DOHH2 (cell line): ENCODE measurements at regions not wholly inside any gene's neighbourhood (a gene's known extent, or its start where the extent isn't known, plus 50 kb on each side); places are given as distances from the start of the nearest gene placed in this dataset.

Source experiments
- H3F3A ChIP-seq: fragments of 200-600 bp; sonication (generic), shearing (Covaris generic); 2 replicates; pipeline ENCODE4 v1.6.0; 2016; ENCODE audit warnings: antibody characterized with exemption, mild to moderate bottlenecking; ENCODE audit not compliant: control insufficient read depth, insufficient read depth
- H3K27ac ChIP-seq: fragments of 200-600 bp; sonication (generic); 2 replicates; pipeline ENCODE4 v1.5.1; 2014; ENCODE audit warnings: low read depth, mild to moderate bottlenecking, low read length, moderate library complexity
- H3K27me3 ChIP-seq: fragments of 200-600 bp; sonication (generic); 2 replicates; pipeline ENCODE4 v1.6.1; 2014; ENCODE audit warnings: mild to moderate bottlenecking, low read length, mixed read lengths; ENCODE audit not compliant: control insufficient read depth
- H3K36me3 ChIP-seq: fragments of 200-600 bp; sonication (generic); 2 replicates; pipeline ENCODE4 v1.6.1; 2014; ENCODE audit warnings: mild to moderate bottlenecking, low read length, moderate library complexity, mixed read lengths; ENCODE audit not compliant: control insufficient read depth
- H3K4me1 ChIP-seq: fragments of 200-600 bp; sonication (generic); 2 replicates; pipeline ENCODE4 v1.6.1; 2014; ENCODE audit warnings: mild to moderate bottlenecking, low read length, mixed read lengths; ENCODE audit not compliant: control insufficient read depth
- H3K4me2 ChIP-seq: fragments of 200-600 bp; sonication (generic); 2 replicates; pipeline ENCODE4 v1.6.0; 2014; ENCODE audit warnings: mild to moderate bottlenecking, low read length, moderate library complexity
- H3K4me3 ChIP-seq: fragments of 200-600 bp; sonication (generic); 2 replicates; pipeline ENCODE4 v1.5.1; 2014; ENCODE audit warnings: mild to moderate bottlenecking, low read length, mixed read lengths
- H3K79me2 ChIP-seq: fragments of 200-600 bp; sonication (generic); 2 replicates; pipeline ENCODE4 v1.6.1; 2014; ENCODE audit warnings: mild to moderate bottlenecking, low read length, mixed read lengths; ENCODE audit not compliant: control insufficient read depth
- H3K9me2 ChIP-seq: fragments of 200-600 bp; sonication (generic); replicated peaks from 2 replicates; pipeline ENCODE4 v1.6.1; 2014; ENCODE audit warnings: mild to moderate bottlenecking, low read length, mixed read lengths; ENCODE audit not compliant: control insufficient read depth
- H3K9me3 ChIP-seq: fragments of 200-600 bp; sonication (generic); 2 replicates; pipeline ENCODE4 v1.6.1; 2014; ENCODE audit warnings: antibody characterized with exemption, low read length, mixed read lengths; ENCODE audit not compliant: control insufficient read depth, insufficient read depth
- H4K20me1 ChIP-seq: fragments of 200-600 bp; sonication (generic); 2 replicates; pipeline ENCODE4 v1.6.0; 2014; ENCODE audit warnings: low read depth, mild to moderate bottlenecking, antibody characterized with exemption, low read length, moderate library complexity; ENCODE audit not compliant: control insufficient read depth, insufficient read depth
- EZH2phosphoT487 ChIP-seq: fragments of 200-600 bp; sonication (generic); IDR thresholded peaks from 2 replicates; pipeline ENCODE4 v1.6.1; 2017; ENCODE audit warnings: borderline replicate concordance, mild to moderate bottlenecking, antibody characterized with exemption, low read length, moderate library complexity, mixed read lengths
- TF ChIP-seq, protein P1 (sequence below): fragments of 200-600 bp; sonication (generic); IDR thresholded peaks from one replicate; pipeline ENCODE4 v1.5.1; 2014; ENCODE audit warnings: antibody characterized with exemption, mild to moderate bottlenecking, low read depth, low read length; ENCODE audit not compliant: poor library complexity, severe bottlenecking

DNA sequence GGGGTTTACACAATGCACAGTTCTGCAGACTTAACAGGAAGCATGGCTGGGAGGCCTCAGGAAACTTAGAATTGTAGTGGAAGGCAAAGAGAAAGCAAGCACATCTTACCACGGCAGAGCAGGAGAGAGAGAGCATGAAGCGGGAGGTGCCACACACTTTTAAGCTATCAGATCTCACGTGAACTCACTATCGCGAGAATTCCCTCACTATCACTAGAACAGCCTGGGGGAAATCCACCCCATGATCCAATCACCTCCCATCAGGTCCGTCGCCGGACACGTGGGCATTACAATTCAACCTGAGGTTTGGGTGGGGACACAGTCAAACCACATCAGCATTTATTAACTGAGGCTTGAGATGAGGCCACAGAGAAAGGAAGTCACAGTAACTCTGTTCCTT, 326.7 kb downstream of the C16orf95 start:
- H3K79me2 ChIP-seq: no peaks in the 10 kb centered on the region
- H3K4me1 ChIP-seq: no peaks in the 10 kb centered on the region
- no peak overlapping the region for H3K4me3 ChIP-seq
- no peaks in the 10 kb centered on the region for H3K36me3 ChIP-seq
- no peaks in the 10 kb centered on the region for H3F3A ChIP-seq
- no peak for TF ChIP-seq EZH2phosphoT487
- TF ChIP-seq, protein P1, sequence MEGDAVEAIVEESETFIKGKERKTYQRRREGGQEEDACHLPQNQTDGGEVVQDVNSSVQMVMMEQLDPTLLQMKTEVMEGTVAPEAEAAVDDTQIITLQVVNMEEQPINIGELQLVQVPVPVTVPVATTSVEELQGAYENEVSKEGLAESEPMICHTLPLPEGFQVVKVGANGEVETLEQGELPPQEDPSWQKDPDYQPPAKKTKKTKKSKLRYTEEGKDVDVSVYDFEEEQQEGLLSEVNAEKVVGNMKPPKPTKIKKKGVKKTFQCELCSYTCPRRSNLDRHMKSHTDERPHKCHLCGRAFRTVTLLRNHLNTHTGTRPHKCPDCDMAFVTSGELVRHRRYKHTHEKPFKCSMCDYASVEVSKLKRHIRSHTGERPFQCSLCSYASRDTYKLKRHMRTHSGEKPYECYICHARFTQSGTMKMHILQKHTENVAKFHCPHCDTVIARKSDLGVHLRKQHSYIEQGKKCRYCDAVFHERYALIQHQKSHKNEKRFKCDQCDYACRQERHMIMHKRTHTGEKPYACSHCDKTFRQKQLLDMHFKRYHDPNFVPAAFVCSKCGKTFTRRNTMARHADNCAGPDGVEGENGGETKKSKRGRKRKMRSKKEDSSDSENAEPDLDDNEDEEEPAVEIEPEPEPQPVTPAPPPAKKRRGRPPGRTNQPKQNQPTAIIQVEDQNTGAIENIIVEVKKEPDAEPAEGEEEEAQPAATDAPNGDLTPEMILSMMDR: no peak
- no peaks in the 10 kb centered on the region for H3K27me3 ChIP-seq
- no peaks in the 10 kb centered on the region for H3K9me2 ChIP-seq
- no peaks in the 10 kb centered on the region for H3K9me3 ChIP-seq
- H4K20me1 ChIP-seq: no peaks in the 10 kb centered on the region
- H3K27ac ChIP-seq: no peak overlapping the region
- H3K4me2 ChIP-seq: no peak overlapping the region

DNA sequence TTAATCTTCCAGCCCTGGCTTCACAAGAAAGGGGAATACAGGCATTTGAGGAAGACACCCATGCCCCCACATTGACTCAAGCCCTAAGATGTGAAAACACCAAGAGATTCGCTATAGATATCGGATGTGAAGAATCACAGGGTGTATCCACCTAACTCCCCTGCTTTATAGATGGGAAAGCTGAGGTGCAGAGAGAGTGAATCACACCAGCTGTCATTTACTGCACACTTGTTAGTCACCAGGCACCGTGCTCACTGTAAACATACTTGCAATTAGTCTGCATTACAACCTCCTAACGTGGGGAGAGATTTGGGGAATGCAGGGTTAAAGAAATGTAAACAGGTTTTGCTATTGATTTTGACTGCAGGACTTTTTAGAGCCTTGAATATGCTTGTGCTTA, 325.5 kb downstream of the C16orf95 start:
- no peaks in the 10 kb centered on the region for H3K36me3 ChIP-seq
- H4K20me1 ChIP-seq: no peaks in the 10 kb centered on the region
- H3K27ac ChIP-seq: no peak overlapping the region
- H3K4me1 ChIP-seq: no peaks in the 10 kb centered on the region
- no peaks in the 10 kb centered on the region for H3K27me3 ChIP-seq
- no peaks in the 10 kb centered on the region for H3F3A ChIP-seq
- no peak overlapping the region for H3K4me2 ChIP-seq
- TF ChIP-seq, protein P1: no peak
- TF ChIP-seq EZH2phosphoT487: no peak
- H3K9me3 ChIP-seq: no peaks in the 10 kb centered on the region
- H3K9me2 ChIP-seq: no peaks in the 10 kb centered on the region
- H3K4me3 ChIP-seq: no peak overlapping the region
- no peaks in the 10 kb centered on the region for H3K79me2 ChIP-seq

DNA sequence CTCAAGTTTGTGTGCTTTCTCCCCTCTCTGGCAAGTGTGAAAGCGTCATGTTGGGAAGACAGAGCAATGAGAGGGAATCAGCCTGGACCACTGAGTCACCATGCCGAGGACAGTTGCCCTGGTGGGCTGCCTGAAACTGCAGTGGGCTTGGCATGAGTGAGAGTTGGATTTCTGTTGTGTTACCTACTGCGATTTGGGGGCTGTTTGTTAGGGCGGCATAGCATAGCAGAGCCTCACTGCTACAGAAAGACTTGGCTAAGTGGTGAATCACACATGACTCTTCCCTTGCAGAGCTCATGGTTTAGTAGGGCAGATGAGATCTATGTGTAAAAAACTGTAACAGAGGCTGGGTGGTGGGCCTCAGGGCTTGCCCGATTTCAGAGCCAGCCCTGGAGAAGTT, 324.6 kb downstream of the C16orf95 start:
- H3K79me2 ChIP-seq: no peaks in the 10 kb centered on the region
- no peaks in the 10 kb centered on the region for H3K27me3 ChIP-seq

More for the DNA sequence above, 324.6 kb downstream of the C16orf95 start:
- Histone ChIP-seq H3K36me3 (no peaks in the 10 kb centered on the region), H4K20me1 (no peaks in the 10 kb centered on the region), H3K4me1 (no peaks in the 10 kb centered on the region), H3F3A (no peaks in the 10 kb centered on the region), H3K27ac (no peak overlapping the region), H3K9me3 (no peaks in the 10 kb centered on the region), H3K9me2 (no peaks in the 10 kb centered on the region), H3K4me3 (no peak overlapping the region), H3K4me2 (no peak overlapping the region)
- TF ChIP-seq, protein P1: no peak
- no peak for TF ChIP-seq EZH2phosphoT487
